ENCODE measurements at regions not wholly inside any gene's neighbourhood (a gene's known extent, or its start where the extent isn't known, plus 50 kb on each side); places are given as distances from the start of the nearest gene placed in this dataset.

DNA sequence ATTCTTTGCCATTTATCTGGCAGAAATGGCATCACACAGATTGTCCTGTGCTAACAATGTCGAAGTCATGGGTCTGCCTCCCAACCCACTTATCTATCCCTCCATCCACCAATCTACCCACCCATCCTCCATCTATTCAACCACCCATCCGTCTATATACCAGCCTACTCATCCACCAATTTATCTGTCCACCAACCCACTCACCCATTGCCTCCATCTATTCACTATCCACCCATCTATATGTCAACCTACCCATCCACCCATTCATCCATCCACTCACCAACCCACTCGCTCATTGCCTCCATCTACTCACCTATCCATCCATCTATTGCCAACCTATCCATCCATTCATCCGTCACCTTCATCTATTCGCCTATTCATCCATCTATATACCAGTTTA, 521.2 kb downstream of the SHQ1 start:
- no peak overlapping the region for H3K4me3 ChIP-seq (ENCODE audit: low read depth, low read length)
- TF ChIP-seq, protein P1, sequence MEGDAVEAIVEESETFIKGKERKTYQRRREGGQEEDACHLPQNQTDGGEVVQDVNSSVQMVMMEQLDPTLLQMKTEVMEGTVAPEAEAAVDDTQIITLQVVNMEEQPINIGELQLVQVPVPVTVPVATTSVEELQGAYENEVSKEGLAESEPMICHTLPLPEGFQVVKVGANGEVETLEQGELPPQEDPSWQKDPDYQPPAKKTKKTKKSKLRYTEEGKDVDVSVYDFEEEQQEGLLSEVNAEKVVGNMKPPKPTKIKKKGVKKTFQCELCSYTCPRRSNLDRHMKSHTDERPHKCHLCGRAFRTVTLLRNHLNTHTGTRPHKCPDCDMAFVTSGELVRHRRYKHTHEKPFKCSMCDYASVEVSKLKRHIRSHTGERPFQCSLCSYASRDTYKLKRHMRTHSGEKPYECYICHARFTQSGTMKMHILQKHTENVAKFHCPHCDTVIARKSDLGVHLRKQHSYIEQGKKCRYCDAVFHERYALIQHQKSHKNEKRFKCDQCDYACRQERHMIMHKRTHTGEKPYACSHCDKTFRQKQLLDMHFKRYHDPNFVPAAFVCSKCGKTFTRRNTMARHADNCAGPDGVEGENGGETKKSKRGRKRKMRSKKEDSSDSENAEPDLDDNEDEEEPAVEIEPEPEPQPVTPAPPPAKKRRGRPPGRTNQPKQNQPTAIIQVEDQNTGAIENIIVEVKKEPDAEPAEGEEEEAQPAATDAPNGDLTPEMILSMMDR (IDR thresholded peaks at IDR 0.05; ENCODE audit: borderline replicate concordance, insufficient read depth, low read depth, low read length): no peak

DNA sequence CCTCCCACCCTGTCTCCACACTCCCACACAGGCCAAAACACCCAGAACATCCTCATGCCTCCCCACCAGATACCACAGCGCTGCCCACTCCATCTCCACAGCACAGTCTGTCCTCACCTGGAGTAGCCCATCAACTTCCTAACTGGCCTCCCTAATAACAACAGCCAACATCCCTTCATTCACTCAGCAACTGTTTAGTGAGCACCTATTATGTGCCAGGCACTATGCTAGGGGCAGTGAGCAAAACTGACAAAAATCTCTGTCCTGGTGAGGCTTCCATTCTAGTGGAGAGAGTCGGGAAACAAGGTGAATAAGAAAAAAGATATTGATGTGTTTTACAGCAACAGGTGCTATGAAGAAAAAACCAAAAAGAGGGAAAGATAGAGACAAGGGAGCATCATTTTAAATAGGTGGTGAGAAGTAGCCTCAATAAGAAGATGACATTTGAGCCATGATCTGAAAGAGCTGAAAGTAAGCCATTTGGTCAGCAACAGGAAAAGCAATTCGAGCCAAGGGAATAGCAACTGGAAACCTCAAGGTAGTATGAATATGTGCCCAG, 523.9 kb downstream of the SHQ1 start:
- TF ChIP-seq, protein P1 (IDR thresholded peaks at IDR 0.05; ENCODE audit: borderline replicate concordance, insufficient read depth, low read depth, low read length): no peak

GRCh38 chr3:72323773-72324172, 524.5 kb downstream of the SHQ1 start:
- H3K4me3 ChIP-seq (ENCODE audit: low read depth, low read length): no peak overlapping the region
- TF ChIP-seq, protein P1 (IDR thresholded peaks at IDR 0.05; ENCODE audit: borderline replicate concordance, insufficient read depth, low read depth, low read length): no peak

More for the DNA sequence above, 523.9 kb downstream of the SHQ1 start:
- no peak overlapping the region for H3K4me3 ChIP-seq (ENCODE audit: low read depth, low read length)

DNA sequence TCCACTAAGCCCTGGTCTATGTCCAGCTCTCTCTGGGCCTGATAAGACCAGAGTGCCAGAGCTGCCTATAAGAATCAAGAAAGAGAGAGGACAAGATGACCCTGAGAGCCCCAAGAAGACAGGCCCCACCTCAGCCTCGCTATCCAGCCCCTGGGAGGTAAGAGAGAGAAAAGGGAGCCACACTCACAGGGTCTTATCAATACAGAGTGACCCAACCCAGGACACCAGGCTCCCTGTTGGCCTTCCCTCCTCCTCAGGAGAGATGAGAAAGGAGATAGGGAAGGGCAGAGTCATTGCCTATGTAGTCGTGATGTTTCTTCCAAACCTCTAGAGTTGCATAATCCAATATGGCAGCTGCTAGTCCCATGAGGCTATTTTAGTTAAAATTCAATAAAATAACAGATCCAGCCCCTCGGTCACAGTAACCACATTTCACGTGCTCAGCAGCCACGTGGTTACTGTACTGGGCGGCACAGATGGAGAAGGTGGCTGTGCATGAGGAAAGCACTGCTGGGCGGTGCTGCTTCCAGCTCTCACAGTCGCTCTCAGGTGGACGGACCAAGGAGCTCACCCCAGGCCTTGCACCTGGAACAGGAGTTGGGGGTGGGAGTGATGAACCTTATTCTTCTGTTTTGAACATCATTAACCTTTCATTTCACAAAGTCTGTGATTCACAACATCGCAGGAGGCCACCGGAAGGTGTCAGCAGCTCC, 525.8 kb downstream of the SHQ1 start:
- TF ChIP-seq, protein P1 (IDR thresholded peaks at IDR 0.05; ENCODE audit: borderline replicate concordance, insufficient read depth, low read depth, low read length): no peak
- no peak overlapping the region for H3K4me3 ChIP-seq (ENCODE audit: low read depth, low read length)

- TF ChIP-seq, protein P1 (IDR thresholded peaks at IDR 0.05; ENCODE audit: borderline replicate concordance, insufficient read depth, low read depth, low read length): no peak
- no peak overlapping the region for H3K4me3 ChIP-seq (ENCODE audit: low read depth, low read length)
Measured at GRCh38 chr3:72320955-72321303, 527.3 kb downstream of the SHQ1 start.

- TF ChIP-seq, protein P1 (IDR thresholded peaks at IDR 0.05; ENCODE audit: borderline replicate concordance, insufficient read depth, low read depth, low read length): no peak
Measured at GRCh38 chr3:72320095-72320954, 527.9 kb downstream of the SHQ1 start.

More at GRCh38 chr3:72320095-72320954, 527.9 kb downstream of the SHQ1 start:
- no peak overlapping the region for H3K4me3 ChIP-seq (ENCODE audit: low read depth, low read length)

All from GM12875 (cell line).